ENCODE measurements at regions not wholly inside any gene's neighbourhood (a gene's known extent, or its start where the extent isn't known, plus 50 kb on each side); places are given as distances from the start of the nearest gene placed in this dataset.

DNA sequence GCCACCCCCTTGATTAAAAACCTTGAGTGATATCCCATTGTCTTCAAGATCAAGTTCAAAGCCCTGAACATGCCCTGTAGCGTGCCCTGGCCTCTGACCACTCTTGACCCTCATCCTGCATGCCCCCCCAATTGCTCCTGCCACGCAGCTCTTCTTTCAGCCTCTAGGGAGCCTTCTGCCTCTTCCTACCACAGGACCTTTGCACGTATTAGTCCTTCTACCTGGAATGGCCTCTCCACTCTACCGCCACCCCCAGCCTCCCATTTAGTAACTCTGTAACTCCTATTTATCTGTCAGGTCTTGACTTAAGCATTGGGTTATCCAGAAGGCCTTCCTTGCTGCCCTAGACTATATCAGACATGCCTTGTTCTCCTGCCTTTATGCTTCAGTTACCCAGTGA is 203.6 kb downstream of the TRIM29 start:
- DNase-seq = no peak
- Mint-ChIP-seq H3K9me3 (peaks cover 0 to 15% (median 0%) of the 10 kb centered on the region in 9 donors), H3K4me1 (peaks cover 0 to 1% (median 0%) of the 10 kb centered on the region in 4 donors), H3K27me3 (peaks cover 9 to 57% (median 23%) of the 10 kb centered on the region in 5 donors), H3K27ac (no peak overlapping the region), H3K4me3 (no peak overlapping the region), H3K36me3 (no peaks in the 10 kb centered on the region)
- POLR2A ChIA-PET = no interaction called here
- ATAC-seq = no peak

DNA sequence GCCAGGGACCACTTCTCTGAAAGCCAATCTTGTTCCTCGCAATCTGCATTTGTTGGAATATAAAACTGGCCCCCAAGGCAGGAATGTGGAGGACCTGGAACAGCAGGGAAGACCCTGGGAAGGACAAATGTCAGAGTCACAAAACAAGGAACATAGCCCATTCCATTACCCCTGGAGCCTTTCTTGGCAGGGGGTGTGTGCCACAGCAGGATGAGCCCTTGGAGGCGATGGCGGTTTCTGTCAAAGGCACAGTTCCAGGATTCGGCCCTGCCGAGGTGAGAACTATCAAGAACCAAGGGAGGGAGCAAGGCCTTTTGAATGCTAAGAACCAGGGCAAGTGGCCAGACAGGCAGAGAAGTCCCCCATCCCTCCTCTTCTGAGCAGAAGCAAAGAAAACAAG is 204.3 kb downstream of the TRIM29 start:
- Mint-ChIP-seq H3K27ac (no peak overlapping the region), H3K9me3 (peaks cover 0 to 15% (median 0%) of the 10 kb centered on the region in 9 donors), H3K36me3 (no peaks in the 10 kb centered on the region), H3K4me1 (peaks cover 0 to 1% (median 0%) of the 10 kb centered on the region in 4 donors), H3K4me3 (no peak overlapping the region), H3K27me3 (peaks cover 6 to 53% (median 17%) of the 10 kb centered on the region in 5 donors)
- POLR2A ChIA-PET = no interaction called here
- no peak for DNase-seq
- no peak for ATAC-seq

GRCh38 chr11:119932828-119933562 is 204.0 kb upstream of the NECTIN1 start:
- no peak overlapping the region for H3K4me3 Mint-ChIP-seq
- ATAC-seq (no peak), DNase-seq (no peak)
- peak overlapping the region in 1 of 10 donors; percentile 30 for H3K27ac Mint-ChIP-seq
- H3K36me3 Mint-ChIP-seq = no peaks in the 10 kb centered on the region
- H3K9me3 Mint-ChIP-seq = peaks cover 0 to 15% (median 0%) of the 10 kb centered on the region in 9 donors
- H3K4me1 Mint-ChIP-seq = peaks cover 0 to 1% (median 0%) of the 10 kb centered on the region in 4 donors
- H3K27me3 Mint-ChIP-seq = peaks cover 8 to 53% (median 16%) of the 10 kb centered on the region in 5 donors
- POLR2A ChIA-PET = no interaction called here

- DNase-seq (no peak), ATAC-seq (no peak)
- H3K36me3 Mint-ChIP-seq = no peaks in the 10 kb centered on the region
- peaks cover 0 to 15% (median 0%) of the 10 kb centered on the region in 9 donors for H3K9me3 Mint-ChIP-seq
- POLR2A ChIA-PET = no interaction called here
- peaks cover 6 to 50% (median 23%) of the 10 kb centered on the region in 5 donors for H3K27me3 Mint-ChIP-seq
- no peak overlapping the region for H3K27ac Mint-ChIP-seq
- peaks cover 0 to under 1% (median 0%) of the 10 kb centered on the region in 4 donors for H3K4me1 Mint-ChIP-seq
- no peak overlapping the region for H3K4me3 Mint-ChIP-seq
Measured at GRCh38 chr11:119928047-119928446, 199.0 kb upstream of the NECTIN1 start.

GRCh38 chr11:119924017-119924416 is 195.0 kb upstream of the NECTIN1 start:
- Mint-ChIP-seq H3K4me3 (no peak overlapping the region), H3K36me3 (no peaks in the 10 kb centered on the region), H3K4me1 (peaks cover 0 to 2% (median 0%) of the 10 kb centered on the region in 4 donors), H3K9me3 (peaks cover 0 to 2% (median 0%) of the 10 kb centered on the region in 9 donors), H3K27ac (no peak overlapping the region), H3K27me3 (peaks cover 3 to 46% (median 27%) of the 10 kb centered on the region in 5 donors)
- POLR2A ChIA-PET = no interaction called here
- ATAC-seq (no peak), DNase-seq (no peak)

- DNase-seq (no peak), ATAC-seq (no peak)
- H3K27ac Mint-ChIP-seq = no peak overlapping the region
- no peaks in the 10 kb centered on the region for H3K36me3 Mint-ChIP-seq
- peaks cover 5 to 53% (median 34%) of the 10 kb centered on the region in 5 donors for H3K27me3 Mint-ChIP-seq
- POLR2A ChIA-PET = no interaction called here
- H3K4me1 Mint-ChIP-seq = peaks cover 0 to 4% (median 0%) of the 10 kb centered on the region in 4 donors
- no peak overlapping the region for H3K4me3 Mint-ChIP-seq
- peaks cover 0 to 2% (median 0%) of the 10 kb centered on the region in 9 donors for H3K9me3 Mint-ChIP-seq
Measured at GRCh38 chr11:119921571-119921970, 192.6 kb upstream of the NECTIN1 start.

DNA sequence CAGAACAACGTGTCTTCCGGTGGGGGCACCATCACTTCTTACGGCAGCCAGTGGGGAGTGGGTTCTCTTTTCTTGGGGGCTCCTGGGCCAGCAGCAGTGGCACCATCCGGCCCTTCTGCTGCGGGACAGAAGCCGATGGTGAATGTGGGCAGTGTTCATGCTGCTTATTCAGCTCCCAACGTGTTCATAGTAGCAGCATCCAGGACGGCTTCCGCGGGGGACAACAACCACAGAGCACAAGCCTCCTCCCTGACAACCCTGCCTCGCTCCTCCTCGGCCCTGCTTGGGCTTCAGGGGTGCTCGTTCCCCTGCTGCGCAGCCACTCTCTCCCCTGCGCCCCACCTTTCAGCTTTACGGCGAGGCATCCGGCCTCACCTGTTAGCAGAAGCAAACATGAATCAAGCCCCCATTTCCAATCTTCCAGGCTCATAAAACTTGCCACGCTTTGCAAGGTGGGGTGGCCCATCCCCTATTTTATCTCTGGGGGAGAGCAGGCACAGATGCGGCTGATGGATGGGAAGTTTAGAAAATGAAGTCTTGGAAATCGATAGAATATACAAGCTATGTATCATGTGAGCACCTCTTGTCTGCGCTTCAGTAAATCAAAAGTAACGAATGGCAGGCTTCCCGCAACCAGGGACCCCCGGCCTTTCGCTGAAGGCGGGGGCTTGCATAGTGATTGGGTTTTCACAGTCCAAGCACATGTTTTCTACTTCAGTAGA is 191.8 kb upstream of the NECTIN1 start:
- DNase-seq (no peak), ATAC-seq (no peak)
- POLR2A ChIA-PET = no interaction called here
- peaks cover 5 to 54% (median 34%) of the 10 kb centered on the region in 5 donors for H3K27me3 Mint-ChIP-seq
- H3K36me3 Mint-ChIP-seq = no peaks in the 10 kb centered on the region
- H3K4me3 Mint-ChIP-seq = no peak overlapping the region
- H3K9me3 Mint-ChIP-seq = peaks cover 0 to 2% (median 0%) of the 10 kb centered on the region in 9 donors
- H3K4me1 Mint-ChIP-seq = peaks cover 0 to 4% (median 0%) of the 10 kb centered on the region in 4 donors
- H3K27ac Mint-ChIP-seq = no peak overlapping the region

DNA sequence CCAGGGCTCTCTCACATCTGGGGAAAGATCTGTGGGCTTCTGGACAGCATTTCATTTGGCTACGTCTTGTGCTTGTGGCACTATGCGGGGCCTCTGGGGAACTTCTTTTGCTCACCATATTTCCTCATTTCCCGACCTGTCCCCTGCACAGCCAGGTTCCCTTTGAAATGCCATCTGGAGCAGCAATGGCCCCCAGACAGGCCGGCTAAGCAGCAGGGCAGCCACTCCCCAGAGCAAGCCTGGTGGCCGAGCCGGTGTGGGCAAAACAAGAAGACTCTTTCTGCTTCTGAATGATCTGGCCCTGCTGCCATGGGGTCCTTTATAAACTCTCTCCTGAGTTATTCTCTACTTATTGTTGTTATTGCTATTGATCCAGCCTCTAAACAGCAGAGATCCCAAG is 190.7 kb upstream of the NECTIN1 start:
- H3K27me3 Mint-ChIP-seq = peaks cover 5 to 42% (median 25%) of the 10 kb centered on the region in 5 donors
- no peak for ATAC-seq
- POLR2A ChIA-PET = no interaction called here

DNA sequence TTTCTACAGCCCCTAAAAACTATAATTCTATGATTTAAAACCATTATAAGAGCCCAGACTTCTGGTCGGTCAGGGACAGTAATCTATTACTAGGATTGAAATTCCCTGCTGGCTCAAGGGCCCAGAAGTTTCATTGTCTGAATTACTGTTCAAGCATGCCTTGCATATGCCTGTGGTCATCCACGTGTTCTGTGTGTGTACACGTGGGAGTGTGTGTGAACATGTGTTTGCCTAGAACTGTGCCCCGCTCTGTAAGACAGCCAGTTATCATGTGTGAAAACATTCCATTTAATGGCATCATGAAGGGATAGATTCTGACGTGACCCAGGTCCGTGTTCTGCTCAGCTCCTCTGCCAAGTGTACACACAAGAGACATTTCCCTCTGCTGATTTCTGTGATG is 189.3 kb upstream of the NECTIN1 start:
- no peak for ATAC-seq
- POLR2A ChIA-PET = no interaction called here
- no peak for DNase-seq
- Mint-ChIP-seq H3K9me3 (peaks cover 0 to 20% (median 7%) of the 10 kb centered on the region in 9 donors), H3K4me3 (no peak overlapping the region), H3K27ac (no peak overlapping the region), H3K4me1 (peaks cover 0 to 4% (median 0%) of the 10 kb centered on the region in 4 donors), H3K36me3 (peaks cover 0 to 7% (median 0%) of the 10 kb centered on the region in 3 donors), H3K27me3 (peaks cover 5 to 31% (median 22%) of the 10 kb centered on the region in 5 donors)

More for the DNA sequence above, 190.7 kb upstream of the NECTIN1 start:
- peaks cover 0 to 4% (median 0%) of the 10 kb centered on the region in 4 donors for H3K4me1 Mint-ChIP-seq
- H3K27ac Mint-ChIP-seq = no peak overlapping the region
- peaks cover 0 to 6% (median 0%) of the 10 kb centered on the region in 3 donors for H3K36me3 Mint-ChIP-seq
- H3K9me3 Mint-ChIP-seq = peaks cover 0 to 9% (median 3%) of the 10 kb centered on the region in 9 donors
- H3K4me3 Mint-ChIP-seq = no peak overlapping the region
- no peak for DNase-seq

GRCh38 chr11:119916568-119916967 is 187.6 kb upstream of the NECTIN1 start:
- Mint-ChIP-seq H3K9me3 (peaks cover 0 to 20% (median 7%) of the 10 kb centered on the region in 9 donors), H3K27me3 (peaks cover 1 to 17% (median 11%) of the 10 kb centered on the region in 5 donors), H3K4me1 (peaks cover 0 to 2% (median 0%) of the 10 kb centered on the region in 4 donors), H3K36me3 (peaks cover 0 to 7% (median 0%) of the 10 kb centered on the region in 3 donors), H3K27ac (no peak overlapping the region), H3K4me3 (no peak overlapping the region)
- POLR2A ChIA-PET = no interaction called here
- ATAC-seq = no peak
- DNase-seq = no peak

DNA sequence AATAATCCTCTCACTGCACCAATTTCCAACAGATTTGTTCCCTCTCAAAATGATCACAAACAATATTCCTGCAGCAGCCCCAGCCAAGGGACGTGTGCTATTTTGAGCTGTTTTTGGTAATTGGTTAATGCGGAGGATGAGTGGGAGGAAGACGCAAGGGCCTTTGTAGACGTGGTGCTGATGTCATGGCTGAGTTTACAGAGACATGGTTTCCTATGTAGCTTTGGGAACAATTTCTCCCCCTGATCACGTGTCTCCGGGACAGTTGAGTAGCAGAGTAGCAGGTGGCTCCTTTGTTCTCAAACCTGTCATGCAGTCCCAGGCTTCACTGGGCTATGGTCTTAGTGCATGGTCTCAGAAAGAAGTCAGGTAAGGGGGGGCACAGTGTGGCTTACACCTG is 183.2 kb upstream of the NECTIN1 start:
- DNase-seq (no peak), ATAC-seq (no peak)
- H3K27ac Mint-ChIP-seq = no peak overlapping the region
- H3K36me3 Mint-ChIP-seq = peaks cover 0 to 7% (median 0%) of the 10 kb centered on the region in 3 donors
- POLR2A ChIA-PET = no interaction called here
- H3K4me3 Mint-ChIP-seq = no peak overlapping the region
- H3K9me3 Mint-ChIP-seq = peaks cover 0 to 20% (median 7%) of the 10 kb centered on the region in 9 donors
- peaks cover 2 to 28% (median 12%) of the 10 kb centered on the region in 5 donors for H3K27me3 Mint-ChIP-seq
- peaks cover 0 to 2% (median 0%) of the 10 kb centered on the region in 4 donors for H3K4me1 Mint-ChIP-seq

GRCh38 chr11:119910650-119911049 is 181.7 kb upstream of the NECTIN1 start:
- Mint-ChIP-seq H3K27me3 (peaks cover 4 to 29% (median 18%) of the 10 kb centered on the region in 5 donors), H3K4me3 (no peak overlapping the region), H3K9me3 (peaks cover 0 to 20% (median 7%) of the 10 kb centered on the region in 9 donors), H3K27ac (no peak overlapping the region), H3K4me1 (no peaks in the 10 kb centered on the region), H3K36me3 (peaks cover 0 to 7% (median 0%) of the 10 kb centered on the region in 3 donors)
- POLR2A ChIA-PET = no interaction called here
- ATAC-seq = no peak
- DNase-seq = no peak

GRCh38 chr11:119910051-119910450 is 181.1 kb upstream of the NECTIN1 start:
- H3K4me1 Mint-ChIP-seq = no peaks in the 10 kb centered on the region
- peaks cover 0 to 4% (median 0%) of the 10 kb centered on the region in 3 donors for H3K36me3 Mint-ChIP-seq
- H3K27ac Mint-ChIP-seq = peak overlapping the region in 1 of 10 donors; percentile 36
- DNase-seq = no peak
- H3K27me3 Mint-ChIP-seq = peaks cover 4 to 35% (median 18%) of the 10 kb centered on the region in 5 donors
- H3K4me3 Mint-ChIP-seq = no peak overlapping the region
- no peak for ATAC-seq
- POLR2A ChIA-PET = no interaction called here
- peaks cover 0 to 17% (median 5%) of the 10 kb centered on the region in 9 donors for H3K9me3 Mint-ChIP-seq

Measured in naive thymus-derived CD8-positive, alpha-beta T cell (primary cell).